Activated T-cell treated with anti-CD3 and anti-CD28 coated beads, Interleukin-2, amount 50 U/mL, for 4 hours (primary cell): ENCODE measurements at regions not wholly inside any gene's neighbourhood (a gene's known extent, or its start where the extent isn't known, plus 50 kb on each side); places are given as distances from the start of the nearest gene placed in this dataset.

Experiments
- ATAC-seq, 2 donors: fragments of 200-7000 bp; cut with Tn5 transposase; one replicate each; pipeline ENCODE4 v1.10.0; 2021
- DNase-seq: peaks from one replicate; pipeline ENCODE4 v3.0.0-alpha.2; 2020
- H3K27me3 Mint-ChIP-seq: one replicate; pipeline ENCODE4 v1.8.0; 2021; ENCODE audit warnings: low read depth, mixed read lengths
- H3K36me3 Mint-ChIP-seq: one replicate; pipeline ENCODE4 v1.8.0; 2022; ENCODE audit warnings: mixed read lengths; ENCODE audit not compliant: insufficient read depth
- H3K4me1 Mint-ChIP-seq: one replicate; pipeline ENCODE4 v1.8.0; 2021; ENCODE audit warnings: low read depth, mixed read lengths
- H3K4me3 Mint-ChIP-seq: one replicate; pipeline ENCODE4 v1.8.0; 2021; ENCODE audit warnings: mild to moderate bottlenecking, moderate library complexity, mixed read lengths
- H3K9me3 Mint-ChIP-seq: one replicate; pipeline ENCODE4 v1.8.0; 2021; ENCODE audit warnings: mixed read lengths

DNA sequence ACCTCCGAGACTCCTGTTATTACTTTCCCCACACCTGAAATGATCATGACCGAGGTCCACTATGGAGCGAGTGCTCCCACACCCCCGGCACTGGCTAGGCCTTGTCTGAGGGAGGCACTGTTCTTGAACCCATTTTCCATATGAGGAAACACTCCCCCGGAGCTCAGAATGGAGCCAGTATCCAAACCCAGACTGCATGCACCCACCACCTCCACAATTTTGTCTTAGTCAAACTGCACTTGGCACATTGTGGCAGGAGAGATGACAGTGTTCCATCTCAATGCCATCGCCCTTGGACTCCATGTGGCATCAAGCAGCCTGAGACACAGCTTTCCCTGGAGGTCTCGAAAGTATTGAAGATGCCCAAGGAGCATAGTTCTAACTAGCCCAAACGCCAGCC lies 154.1 kb downstream of the NUP210 start:
- ATAC-seq = no peak
- H3K4me3 Mint-ChIP-seq = no peak overlapping the region
- H3K4me1 Mint-ChIP-seq = peaks cover 9% of the 10 kb centered on the region
- peaks cover 14% of the 10 kb centered on the region for H3K27me3 Mint-ChIP-seq
- H3K36me3 Mint-ChIP-seq = no peaks in the 10 kb centered on the region
- no peak for DNase-seq
- no peaks in the 10 kb centered on the region for H3K9me3 Mint-ChIP-seq

- Mint-ChIP-seq H3K9me3 (no peaks in the 10 kb centered on the region), H3K4me3 (no peak overlapping the region), H3K36me3 (no peaks in the 10 kb centered on the region), H3K27me3 (peaks cover 14% of the 10 kb centered on the region), H3K4me1 (peaks cover 9% of the 10 kb centered on the region)
- DNase-seq = no peak
- ATAC-seq = no peak
These were observed 154.6 kb downstream of the NUP210 start for GRCh38 chr3:13265507-13265906.

DNA sequence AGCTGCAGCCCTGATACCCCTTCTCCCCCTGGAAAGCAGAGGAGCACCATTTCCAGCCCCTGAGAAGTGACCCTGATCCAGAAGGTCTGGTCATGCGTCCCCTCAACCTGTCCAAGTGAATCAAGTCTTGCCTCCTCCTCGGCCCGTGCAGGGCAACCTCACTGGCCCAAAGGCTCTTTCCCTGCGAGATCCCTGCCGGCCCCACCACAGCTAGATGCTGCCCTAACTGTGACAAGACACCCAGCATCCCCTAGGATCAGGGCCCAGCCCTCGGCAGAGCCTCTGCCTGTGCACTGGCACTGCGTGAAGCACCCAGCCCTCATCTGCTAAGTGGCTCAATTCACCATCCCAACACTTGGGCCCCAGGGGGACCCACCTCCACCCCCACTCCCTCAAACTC lies 155.1 kb downstream of the NUP210 start:
- Mint-ChIP-seq H3K9me3 (no peaks in the 10 kb centered on the region), H3K4me1 (peaks cover 9% of the 10 kb centered on the region)

GRCh38 chr3:13264468-13264795 lies 155.7 kb downstream of the NUP210 start:
- DNase-seq (no peak), ATAC-seq (no peak)
- H3K27me3 Mint-ChIP-seq = peaks cover 15% of the 10 kb centered on the region
- H3K9me3 Mint-ChIP-seq = no peaks in the 10 kb centered on the region
- H3K36me3 Mint-ChIP-seq = no peaks in the 10 kb centered on the region
- H3K4me3 Mint-ChIP-seq = no peak overlapping the region
- peaks cover 9% of the 10 kb centered on the region for H3K4me1 Mint-ChIP-seq

More for the DNA sequence above, 155.1 kb downstream of the NUP210 start:
- Mint-ChIP-seq H3K36me3 (no peaks in the 10 kb centered on the region), H3K27me3 (peaks cover 14% of the 10 kb centered on the region), H3K4me3 (no peak overlapping the region)
- DNase-seq (no peak), ATAC-seq (no peak)

GRCh38 chr3:13263770-13264467 lies 156.2 kb downstream of the NUP210 start:
- H3K9me3 Mint-ChIP-seq = no peaks in the 10 kb centered on the region
- ATAC-seq (no peak), DNase-seq (no peak)
- H3K36me3 Mint-ChIP-seq = no peaks in the 10 kb centered on the region
- peaks cover 9% of the 10 kb centered on the region for H3K4me1 Mint-ChIP-seq
- H3K27me3 Mint-ChIP-seq = peaks cover 15% of the 10 kb centered on the region
- H3K4me3 Mint-ChIP-seq = no peak overlapping the region

DNA sequence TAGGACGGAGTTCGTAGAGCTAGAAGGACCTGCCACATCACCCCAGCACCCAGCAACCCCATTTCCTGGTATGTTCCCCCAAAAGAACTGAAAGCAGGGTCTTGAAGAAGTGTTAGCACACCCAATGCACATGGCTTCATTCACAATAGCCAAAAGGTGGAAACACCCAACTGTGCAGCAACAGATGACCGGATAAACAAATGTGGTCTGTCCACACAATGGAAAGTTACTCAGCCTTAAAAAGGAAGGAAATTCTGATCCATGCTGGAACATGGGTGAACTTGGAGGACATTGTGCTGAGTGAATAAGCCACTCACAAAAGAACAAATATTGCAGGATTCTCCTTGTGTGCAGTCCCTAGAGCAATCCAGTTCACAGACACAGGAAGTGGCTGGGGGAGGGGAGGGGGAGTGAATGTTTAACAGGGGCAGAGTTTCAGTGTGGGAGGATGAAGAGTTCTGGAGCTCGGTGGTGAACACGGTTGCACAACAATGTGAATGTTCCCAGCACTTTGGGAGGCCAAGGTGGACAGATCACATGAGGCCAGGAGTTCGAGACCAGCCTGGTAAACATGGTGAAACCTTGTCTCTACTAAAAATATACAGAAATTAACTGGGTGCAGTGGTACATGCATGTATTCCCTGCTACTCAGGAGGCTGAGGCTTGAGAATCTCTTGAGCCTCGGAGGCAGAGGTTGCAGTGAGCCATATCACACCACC lies 157.5 kb downstream of the NUP210 start:
- peaks cover 12% of the 10 kb centered on the region for H3K27me3 Mint-ChIP-seq
- no peaks in the 10 kb centered on the region for H3K36me3 Mint-ChIP-seq
- peaks cover 9% of the 10 kb centered on the region for H3K4me1 Mint-ChIP-seq
- H3K4me3 Mint-ChIP-seq = no peak overlapping the region
- DNase-seq (no peak), ATAC-seq (no peak)
- no peaks in the 10 kb centered on the region for H3K9me3 Mint-ChIP-seq

GRCh38 chr3:13261892-13262291 lies 158.2 kb downstream of the NUP210 start:
- H3K36me3 Mint-ChIP-seq = no peaks in the 10 kb centered on the region
- ATAC-seq (no peak), DNase-seq (no peak)
- H3K4me1 Mint-ChIP-seq = peaks cover 9% of the 10 kb centered on the region
- peaks cover 12% of the 10 kb centered on the region for H3K27me3 Mint-ChIP-seq
- no peak overlapping the region for H3K4me3 Mint-ChIP-seq
- H3K9me3 Mint-ChIP-seq = no peaks in the 10 kb centered on the region

DNA sequence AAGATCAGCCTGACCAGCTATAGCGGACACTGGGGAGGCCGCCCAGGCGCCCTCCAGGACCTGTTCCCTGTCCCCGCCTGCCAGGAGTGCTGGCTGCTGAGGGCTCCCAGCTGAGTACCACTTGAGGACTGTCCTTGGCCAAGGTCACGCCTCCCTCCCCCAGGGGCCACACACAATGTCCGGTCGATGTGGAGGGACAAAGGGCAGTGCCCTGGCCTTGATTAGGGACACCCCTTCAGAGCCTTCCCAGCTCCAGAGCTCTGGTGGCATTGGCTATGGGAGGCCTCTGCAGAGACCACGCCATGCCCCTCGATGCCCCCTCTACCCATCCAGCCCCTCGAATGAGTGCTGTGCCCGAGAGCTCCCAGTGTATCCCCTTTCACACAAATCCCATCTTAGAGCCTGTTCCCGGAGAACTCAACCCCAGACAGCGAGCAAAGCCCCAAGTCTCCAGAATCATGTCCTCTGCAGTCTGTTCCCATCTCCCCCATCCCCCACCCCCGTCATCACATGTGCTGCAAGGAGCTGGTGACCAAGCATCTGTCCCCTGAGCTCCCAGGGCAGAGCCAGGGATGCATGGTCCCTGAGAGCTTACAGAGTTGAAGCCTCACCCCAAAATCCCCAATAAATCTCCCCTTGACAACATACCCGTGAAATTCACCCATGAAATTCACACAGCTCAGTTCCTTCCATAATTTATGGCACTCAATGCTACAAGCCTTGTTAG lies 158.9 kb downstream of the NUP210 start:
- Mint-ChIP-seq H3K36me3 (no peaks in the 10 kb centered on the region), H3K4me3 (no peak overlapping the region), H3K27me3 (peaks cover 12% of the 10 kb centered on the region), H3K4me1 (peaks cover 9% of the 10 kb centered on the region), H3K9me3 (no peaks in the 10 kb centered on the region)
- DNase-seq (no peak), ATAC-seq (no peak)

GRCh38 chr3:13260259-13261103 lies 159.6 kb downstream of the NUP210 start:
- no peak overlapping the region for H3K4me3 Mint-ChIP-seq
- no peaks in the 10 kb centered on the region for H3K36me3 Mint-ChIP-seq
- no peak for DNase-seq
- no peak for ATAC-seq
- no peaks in the 10 kb centered on the region for H3K9me3 Mint-ChIP-seq
- peaks cover 9% of the 10 kb centered on the region for H3K4me1 Mint-ChIP-seq
- H3K27me3 Mint-ChIP-seq = peaks cover 6% of the 10 kb centered on the region

DNA sequence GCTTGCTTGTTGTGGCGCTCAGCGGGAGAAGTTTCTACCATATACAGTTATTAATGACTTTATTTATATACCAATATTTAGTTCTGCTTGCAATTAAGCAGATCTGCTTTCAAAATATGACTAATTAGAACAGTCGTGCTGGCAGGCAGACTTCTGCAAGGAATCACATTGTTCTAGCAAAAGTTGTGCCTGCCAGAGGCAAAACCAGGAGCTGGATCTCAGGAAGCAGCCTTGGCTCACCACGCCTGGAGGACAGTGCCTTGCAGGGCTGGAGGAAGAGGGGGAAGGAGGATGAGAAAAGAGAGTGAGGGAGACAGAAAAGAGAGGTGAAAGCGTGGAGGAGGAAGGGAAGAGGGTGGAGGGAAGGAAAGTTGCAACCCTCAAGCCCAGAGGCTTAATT lies 160.3 kb downstream of the NUP210 start:
- DNase-seq (no peak), ATAC-seq (no peak)
- Mint-ChIP-seq H3K4me3 (no peak overlapping the region), H3K9me3 (no peaks in the 10 kb centered on the region), H3K36me3 (no peaks in the 10 kb centered on the region), H3K4me1 (peaks cover 9% of the 10 kb centered on the region), H3K27me3 (peaks cover 5% of the 10 kb centered on the region)

DNA sequence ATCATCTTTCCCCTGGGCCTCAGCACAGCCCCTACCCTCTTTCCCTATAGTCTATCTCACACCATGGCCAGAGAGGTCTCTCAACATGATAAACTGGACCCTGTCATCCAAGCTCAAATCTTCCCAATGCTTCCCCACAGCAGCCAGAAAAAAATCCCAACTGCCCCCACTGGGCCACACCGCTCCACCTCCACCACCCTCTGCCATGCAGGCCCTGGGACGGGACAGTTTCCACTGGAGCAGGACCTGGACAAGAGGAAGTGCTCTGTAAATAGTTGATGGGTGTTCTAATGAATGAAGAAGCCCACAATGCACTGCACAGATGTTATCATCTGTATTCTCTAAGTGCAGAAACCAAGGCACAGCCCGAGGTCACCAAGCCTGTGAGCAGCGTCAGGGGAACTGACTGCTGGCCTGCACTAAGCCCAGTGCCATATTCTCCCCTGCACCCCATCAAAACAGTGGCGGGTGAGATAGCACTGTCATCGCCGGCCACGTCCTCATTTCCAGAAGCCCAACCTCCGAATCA lies 161.1 kb downstream of the NUP210 start:
- ATAC-seq (no peak), DNase-seq (no peak)
- Mint-ChIP-seq H3K4me1 (peaks cover 9% of the 10 kb centered on the region), H3K4me3 (no peak overlapping the region), H3K36me3 (no peaks in the 10 kb centered on the region), H3K27me3 (peaks cover 6% of the 10 kb centered on the region), H3K9me3 (no peaks in the 10 kb centered on the region)

DNA sequence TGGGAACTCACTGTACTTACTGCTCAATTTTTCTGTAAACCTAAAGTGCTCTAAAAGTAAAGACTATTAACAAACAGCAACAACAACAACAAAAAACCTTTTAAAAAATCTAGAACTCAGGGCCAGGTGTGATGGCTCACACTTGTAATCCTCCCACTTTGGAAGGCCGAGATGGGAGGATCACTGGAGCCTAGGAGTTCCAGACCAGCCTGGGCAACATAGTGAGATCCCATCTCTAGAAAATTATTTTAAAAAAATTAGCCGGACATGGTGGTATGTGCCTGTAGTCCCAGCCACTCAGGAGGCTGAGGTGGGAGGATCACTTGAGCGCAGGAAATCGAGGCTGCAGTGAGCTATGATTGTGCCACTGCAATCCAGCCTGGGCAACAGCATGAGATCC lies 161.8 kb downstream of the NUP210 start:
- Mint-ChIP-seq H3K4me1 (peaks cover 9% of the 10 kb centered on the region), H3K9me3 (no peaks in the 10 kb centered on the region), H3K36me3 (no peaks in the 10 kb centered on the region), H3K27me3 (peaks cover 8% of the 10 kb centered on the region), H3K4me3 (no peak overlapping the region)
- no peak for DNase-seq
- ATAC-seq = no peak

DNA sequence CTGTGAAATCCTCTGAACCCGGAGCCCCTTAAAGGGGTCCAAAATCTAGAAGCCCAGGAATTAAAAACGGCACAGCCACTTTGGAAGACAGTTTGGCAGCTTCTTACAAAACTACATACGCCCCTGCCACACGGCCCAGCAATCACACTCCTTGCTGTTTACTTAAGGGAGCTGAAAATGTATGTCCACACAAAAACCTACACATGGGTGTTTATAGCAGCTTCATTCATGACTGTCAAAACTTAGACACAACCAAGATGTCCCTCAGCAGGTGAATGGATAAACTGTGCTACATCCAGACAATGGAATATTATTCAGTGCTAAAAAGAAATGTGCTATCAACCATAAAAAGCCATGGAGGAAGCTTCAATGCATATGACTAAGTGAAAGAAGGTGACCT lies 162.5 kb downstream of the NUP210 start:
- Mint-ChIP-seq H3K9me3 (no peaks in the 10 kb centered on the region), H3K36me3 (no peaks in the 10 kb centered on the region), H3K4me3 (no peak overlapping the region), H3K4me1 (peaks cover 6% of the 10 kb centered on the region), H3K27me3 (peaks cover 8% of the 10 kb centered on the region)
- DNase-seq (no peak), ATAC-seq (no peak)

GRCh38 chr3:13256845-13257244 lies 163.3 kb downstream of the NUP210 start:
- DNase-seq (no peak), ATAC-seq (no peak)
- H3K36me3 Mint-ChIP-seq = no peaks in the 10 kb centered on the region
- peaks cover 15% of the 10 kb centered on the region for H3K27me3 Mint-ChIP-seq
- H3K9me3 Mint-ChIP-seq = no peaks in the 10 kb centered on the region
- no peaks in the 10 kb centered on the region for H3K4me1 Mint-ChIP-seq
- H3K4me3 Mint-ChIP-seq = no peak overlapping the region
